ENCODE measurements at regions not wholly inside any gene's neighbourhood (a gene's known extent, or its start where the extent isn't known, plus 50 kb on each side); places are given as distances from the start of the nearest gene placed in this dataset.

DNA sequence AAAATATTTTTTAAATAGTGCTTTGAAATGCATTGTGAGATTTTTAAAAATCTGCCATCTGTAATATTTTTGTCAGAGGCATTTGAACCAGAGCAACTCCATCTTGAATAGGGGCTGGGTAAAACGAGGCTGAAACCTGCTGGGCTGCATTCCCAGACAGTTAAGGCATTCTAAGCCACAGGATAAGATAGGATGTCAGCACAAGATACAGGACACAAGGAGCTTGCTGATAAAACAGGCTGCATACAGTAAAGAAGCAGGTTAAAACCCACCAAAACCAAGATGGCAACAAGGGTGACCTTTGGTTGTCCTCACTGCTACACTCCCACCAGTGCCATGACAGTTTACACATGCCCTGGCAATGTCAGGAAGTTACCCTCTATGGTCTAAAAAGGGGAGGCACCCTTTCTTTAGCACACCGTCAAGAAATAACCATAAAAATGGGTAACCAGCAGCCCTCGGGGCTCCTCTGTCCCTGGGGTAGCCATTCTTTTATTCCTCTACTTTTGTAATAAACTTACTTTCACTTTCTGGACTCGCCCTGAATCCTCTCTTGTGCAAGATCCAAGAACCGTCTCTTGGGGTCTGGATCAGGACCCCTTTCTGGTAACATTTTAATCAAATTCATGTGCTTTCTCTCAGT is 273.7 kb downstream of the SEMA3D start:
- TF ChIP-seq SP1 (IDR thresholded peaks at IDR 0.05), result no peak
- TF ChIP-seq FOXK2 (IDR thresholded peaks at IDR 0.05), result no peak
- no peak for TF ChIP-seq ELF4 (IDR thresholded peaks at IDR 0.05)
- no peak for TF ChIP-seq TARDBP (IDR thresholded peaks at IDR 0.05)
- no peak for TF ChIP-seq NFRKB (IDR thresholded peaks at IDR 0.05)

All from HEK293T (cell line).